GM18519 (cell line): ENCODE measurements at regions not wholly inside any gene's neighbourhood (a gene's known extent, or its start where the extent isn't known, plus 50 kb on each side); places are given as distances from the start of the nearest gene placed in this dataset.

Experiments used
- ATAC-seq: cut with Tn5 transposase; IDR thresholded peaks from one replicate; pipeline ENCODE4 v1.9.1; 2021; ENCODE audit warnings: mild to moderate bottlenecking, moderate library complexity; ENCODE audit not compliant: unreplicated experiment, low FRiP score

DNA sequence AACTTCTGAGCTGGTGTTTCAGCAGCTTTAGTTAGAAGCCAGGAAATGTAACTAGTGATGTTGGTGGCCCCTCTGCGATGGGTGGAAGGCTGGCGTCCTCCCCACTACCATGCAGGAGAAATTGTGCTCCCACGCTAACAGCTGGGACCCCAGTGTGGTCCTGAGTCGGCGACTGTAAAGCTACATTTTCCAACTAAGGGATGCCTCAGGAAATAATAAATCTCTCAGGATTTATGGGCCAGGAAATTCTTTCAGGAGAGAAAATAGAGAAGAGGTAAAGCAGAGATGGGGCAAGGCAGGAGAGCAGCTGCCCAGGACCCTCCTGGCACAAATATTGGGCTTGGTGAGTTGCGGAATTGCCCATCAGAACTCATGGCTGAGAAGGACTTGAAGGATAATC, 186.9 kb downstream of the OPA1 start:
- no peak for ATAC-seq

DNA sequence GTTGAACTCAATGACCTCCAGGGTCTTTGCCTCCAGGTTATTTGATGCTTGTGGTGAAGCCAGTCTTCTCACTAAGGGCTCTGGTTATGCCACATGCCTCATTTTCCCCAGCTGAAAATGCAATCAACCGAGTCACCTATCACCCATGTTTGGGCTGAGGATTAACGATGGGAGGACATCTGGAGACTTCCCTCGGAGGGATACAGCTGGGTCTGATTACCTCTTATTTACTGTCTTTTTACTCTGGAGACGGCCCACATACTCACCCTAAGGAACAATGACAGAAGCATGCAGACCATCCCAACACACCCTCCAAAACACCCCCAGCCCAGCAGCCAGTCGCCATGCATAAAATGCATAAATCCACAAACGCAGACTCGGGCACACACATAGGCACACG, 187.4 kb downstream of the OPA1 start:
- ATAC-seq = no peak

DNA sequence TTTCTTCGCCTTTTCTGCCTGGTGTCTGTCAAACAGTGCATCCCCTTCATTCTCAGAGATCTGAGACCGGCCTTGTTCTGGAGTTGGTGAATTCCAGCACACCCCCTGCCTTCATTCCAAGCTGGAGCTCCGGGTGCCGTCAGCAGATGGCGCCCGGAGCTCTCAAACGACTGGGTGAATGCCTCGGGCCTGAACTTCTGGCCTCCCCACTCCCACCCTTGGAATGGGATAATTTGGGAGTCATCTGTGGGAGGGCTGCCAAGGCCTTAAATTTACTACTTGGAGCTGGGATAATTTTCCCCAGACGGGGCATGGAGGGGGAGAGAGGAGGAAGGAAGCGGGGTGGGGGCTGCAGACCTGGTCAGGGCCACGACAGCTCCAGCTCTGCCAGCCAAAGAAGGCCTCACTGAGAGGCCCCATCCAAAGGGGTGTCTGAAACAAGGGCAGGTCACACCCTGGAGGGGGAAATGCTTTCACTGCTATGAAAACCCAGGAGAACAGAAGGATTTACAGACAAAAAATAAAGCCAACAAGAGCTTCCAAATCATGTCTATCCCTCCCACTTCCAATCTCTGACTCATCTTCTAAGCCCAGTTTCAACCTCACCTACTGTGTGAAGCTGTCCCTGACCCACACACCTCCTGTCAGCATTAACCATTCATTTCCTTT, 187.9 kb downstream of the OPA1 start:
- ATAC-seq = no peak

GRCh38 chr3:193782276-193782647, 189.3 kb downstream of the OPA1 start:
- no peak for ATAC-seq

DNA sequence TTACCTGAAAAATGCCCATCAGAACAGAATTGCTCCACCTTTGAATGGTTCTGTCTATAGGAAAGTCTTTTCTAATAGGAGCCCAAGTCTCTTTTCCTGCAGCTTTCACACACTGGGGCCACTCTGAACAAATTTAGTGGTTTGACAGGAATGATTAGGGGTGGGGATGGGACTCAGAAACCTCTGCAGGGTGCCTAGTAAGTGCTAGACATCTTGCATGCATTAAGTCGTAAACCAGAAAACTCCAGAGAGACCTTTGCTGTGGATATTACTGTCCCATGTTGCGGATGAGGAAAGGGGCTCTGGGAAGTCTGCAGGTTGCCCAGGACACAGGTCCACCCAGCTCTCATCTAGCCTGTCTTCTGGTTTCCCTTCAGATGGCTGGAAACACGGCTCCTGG, 189.7 kb downstream of the OPA1 start:
- no peak for ATAC-seq

- ATAC-seq = no peak
Measured at GRCh38 chr3:193783166-193783896, 190.3 kb downstream of the OPA1 start.

GRCh38 chr3:193784822-193785221, 191.8 kb downstream of the OPA1 start:
- no peak for ATAC-seq

GRCh38 chr3:193787496-193787870, 194.5 kb downstream of the OPA1 start:
- no peak for ATAC-seq

GRCh38 chr3:193788189-193788991, 195.4 kb downstream of the OPA1 start:
- ATAC-seq = peak; percentile 73

GRCh38 chr3:193789455-193789854, 196.4 kb downstream of the OPA1 start:
- no peak for ATAC-seq

DNA sequence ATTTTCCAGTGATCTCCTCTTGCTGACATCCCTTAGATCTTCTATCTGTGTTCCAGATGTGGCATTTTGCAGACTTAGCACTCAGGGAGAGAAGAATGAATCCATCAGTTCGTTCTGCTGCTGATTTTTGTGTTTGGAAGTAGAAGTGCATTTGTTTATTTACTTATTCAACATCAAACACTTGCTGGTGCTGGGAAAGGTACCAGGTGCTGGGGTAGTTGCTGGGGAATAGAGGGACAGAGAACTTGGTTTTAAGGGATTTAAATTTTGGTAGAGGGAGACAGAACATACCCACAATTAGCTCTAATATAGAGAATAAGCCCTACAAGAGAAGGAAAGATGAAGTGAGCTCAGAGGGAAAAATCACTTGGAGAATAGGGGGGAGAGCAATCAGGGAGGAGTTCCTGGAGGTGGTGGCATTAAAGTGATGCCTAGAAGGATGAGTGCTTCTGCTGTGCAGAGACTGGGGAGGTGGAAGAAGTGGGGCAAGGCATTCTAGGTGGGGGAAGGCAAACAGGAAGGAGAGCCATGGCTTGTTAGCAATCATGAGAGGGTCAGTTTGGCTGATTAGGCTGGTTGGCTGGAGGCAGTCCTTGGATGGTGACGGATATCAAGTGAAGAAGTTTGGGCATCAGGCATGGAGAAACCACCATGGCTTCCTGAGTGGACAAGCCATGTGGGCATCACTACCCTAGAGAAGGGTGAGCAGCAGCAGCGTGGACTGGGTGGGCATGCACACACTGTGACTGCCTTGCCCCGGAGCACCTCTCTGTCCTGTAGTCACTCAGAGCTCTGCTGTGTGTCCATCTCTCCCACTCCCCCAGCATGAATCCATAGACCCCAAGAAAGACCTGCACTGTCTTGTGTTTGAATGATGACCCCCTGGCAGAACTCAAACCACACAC, 197.3 kb downstream of the OPA1 start:
- ATAC-seq = no peak

- no peak for ATAC-seq
Measured at GRCh38 chr3:193791041-193792032, 198.3 kb downstream of the OPA1 start.

- no peak for ATAC-seq
Measured at GRCh38 chr3:193793123-193793522, 200.1 kb downstream of the OPA1 start.

DNA sequence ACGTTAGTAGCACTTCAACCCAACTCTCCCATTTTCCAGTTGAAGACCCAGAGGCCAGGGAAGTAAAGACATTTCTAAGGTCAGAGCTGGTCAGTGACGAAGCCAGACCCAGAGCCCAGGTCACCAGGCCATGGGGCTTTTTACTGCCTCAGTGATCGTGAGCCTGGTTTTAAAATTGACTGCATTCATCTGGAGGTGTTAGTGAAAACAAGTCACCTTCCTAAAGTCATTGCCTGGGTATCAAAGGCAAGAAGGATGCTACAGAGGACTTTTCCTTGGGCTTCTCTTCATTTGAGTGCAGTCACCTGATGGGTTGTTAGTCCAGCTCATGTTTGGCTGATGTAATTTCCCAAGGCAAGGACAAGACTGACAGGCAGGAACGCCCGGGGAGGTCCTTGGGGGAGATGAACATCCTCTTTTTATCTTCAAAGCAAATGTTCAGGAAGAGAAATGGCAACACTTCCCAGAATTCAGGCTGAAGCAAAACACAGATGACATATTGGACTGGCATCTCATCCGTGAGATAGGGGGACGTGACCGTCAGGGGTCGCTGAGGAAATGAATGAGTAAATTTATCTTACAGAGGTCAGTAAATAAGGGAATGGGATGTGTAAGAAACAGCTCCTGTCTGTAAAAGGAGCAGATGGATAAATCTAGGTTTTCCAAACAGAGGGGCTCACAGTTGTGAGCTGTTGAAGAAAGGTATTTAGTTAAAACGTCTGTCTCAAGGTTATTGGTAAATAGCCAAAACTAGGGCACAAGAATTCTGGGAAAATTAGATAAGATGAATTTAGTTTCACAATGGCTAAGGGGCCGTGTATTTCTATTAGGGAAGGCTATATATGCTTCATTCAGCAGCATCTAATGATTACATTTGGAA, 201.2 kb downstream of the OPA1 start:
- ATAC-seq = no peak

DNA sequence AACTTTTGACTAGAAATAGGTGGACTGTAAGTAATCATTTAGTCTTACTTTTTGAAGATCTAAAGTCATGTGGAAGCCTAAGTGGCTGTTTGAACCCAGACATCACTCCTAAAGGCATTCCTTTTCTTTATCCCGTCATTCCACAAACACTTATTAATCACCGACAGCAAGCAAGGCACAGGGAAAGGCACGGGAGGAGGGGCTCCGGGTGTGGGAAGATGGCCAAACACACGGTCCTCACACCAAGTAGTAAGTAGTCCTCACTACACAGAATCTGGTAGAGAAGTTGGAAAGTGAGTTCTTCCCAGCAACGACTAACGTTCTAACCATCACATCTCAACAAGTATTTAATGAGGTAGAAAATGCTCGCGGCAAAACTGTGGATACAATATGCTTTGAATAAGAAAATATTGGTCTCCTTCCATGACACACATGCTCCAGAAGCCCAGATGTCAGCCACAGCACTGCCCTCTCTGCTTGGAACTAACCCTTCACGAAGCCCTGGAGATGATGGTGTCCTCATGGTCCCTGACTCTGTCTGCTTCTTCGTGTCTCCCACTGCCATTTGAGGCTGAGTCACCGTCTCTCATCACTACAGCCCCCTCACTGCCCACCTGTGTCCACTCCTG, 202.2 kb downstream of the OPA1 start:
- ATAC-seq = no peak

DNA sequence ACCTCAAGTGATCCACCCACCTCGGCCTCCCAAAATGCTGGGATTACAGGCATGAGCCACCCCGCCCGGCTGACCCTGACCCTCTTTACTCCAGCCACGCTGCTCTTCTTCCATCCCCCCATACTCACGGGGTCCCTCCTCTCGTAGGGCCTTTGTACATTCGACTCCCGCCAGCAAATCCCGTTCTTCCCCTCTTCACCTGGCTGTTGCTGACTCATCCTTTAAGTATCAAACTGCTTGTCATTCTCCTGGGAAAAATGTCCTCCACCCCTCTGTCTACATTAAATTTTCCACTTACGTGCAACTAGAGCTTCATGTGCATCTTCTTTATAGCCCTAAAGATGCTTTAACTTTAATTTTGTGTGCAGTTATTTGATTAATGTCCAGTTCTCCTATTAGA, 203.1 kb downstream of the OPA1 start:
- ATAC-seq = no peak

GRCh38 chr3:193797566-193797965, 204.6 kb downstream of the OPA1 start:
- no peak for ATAC-seq

- ATAC-seq = no peak
Measured at GRCh38 chr3:193798051-193798450, 205.0 kb downstream of the OPA1 start.
